MM.1S (cell line): ENCODE measurements at regions not wholly inside any gene's neighbourhood (a gene's known extent, or its start where the extent isn't known, plus 50 kb on each side); places are given as distances from the start of the nearest gene placed in this dataset.

ENCODE experiments used
- DNase-seq: peaks from one replicate; pipeline ENCODE4 v3.0.0-alpha.2; 2015
- H2AFZ ChIP-seq: fragments of 300-600 bp; sonication (generic); 2 replicates; pipeline ENCODE4 v1.6.0; 2016; ENCODE audit warnings: antibody characterized with exemption, low read length
- H3F3A ChIP-seq: fragments of 300-600 bp; sonication (generic); 2 replicates; pipeline ENCODE4 v1.6.1; 2016; ENCODE audit warnings: mild to moderate bottlenecking, antibody characterized with exemption, low read length, moderate library complexity, mixed read lengths; ENCODE audit not compliant: insufficient read depth
- H3K27ac ChIP-seq: fragments of 300-600 bp; sonication (generic); 2 replicates; pipeline ENCODE4 v1.5.1; 2016; ENCODE audit warnings: mild to moderate bottlenecking, low read length
- H3K27me3 ChIP-seq: fragments of 300-600 bp; sonication (generic); replicated peaks from 2 replicates; pipeline ENCODE4 v1.6.0; 2016; ENCODE audit warnings: low read length; ENCODE audit not compliant: insufficient read depth
- H3K36me3 ChIP-seq: fragments of 300-600 bp; sonication (generic); replicated peaks from 2 replicates; pipeline ENCODE4 v1.6.1; 2016; ENCODE audit warnings: mild to moderate bottlenecking, low read length, mixed read lengths; ENCODE audit not compliant: insufficient read depth
- H3K4me1 ChIP-seq: fragments of 300-600 bp; sonication (generic); 2 replicates; pipeline ENCODE4 v1.6.1; 2016; ENCODE audit warnings: low read length, mixed read lengths
- H3K4me2 ChIP-seq: fragments of 300-600 bp; sonication (generic); 2 replicates; pipeline ENCODE4 v1.6.0; 2016; ENCODE audit warnings: low read depth, low read length
- H3K4me3 ChIP-seq: fragments of 300-600 bp; sonication (generic); 2 replicates; pipeline ENCODE4 v1.5.1; 2016; ENCODE audit warnings: low read length, mixed read lengths
- H3K79me2 ChIP-seq: fragments of 300-600 bp; sonication (generic); 2 replicates; pipeline ENCODE4 v1.6.1; 2016; ENCODE audit warnings: mixed run types, low read length, mixed read lengths
- H3K9ac ChIP-seq: fragments of 300-600 bp; sonication (generic); 2 replicates; pipeline ENCODE4 v1.6.1; 2016; ENCODE audit warnings: low read length, mixed read lengths
- H3K9me2 ChIP-seq: fragments of 300-600 bp; sonication (generic); replicated peaks from 2 replicates; pipeline ENCODE4 v1.6.1; 2016; ENCODE audit warnings: mild to moderate bottlenecking, low read length, mixed read lengths; ENCODE audit not compliant: insufficient read depth
- H3K9me3 ChIP-seq: fragments of 300-600 bp; sonication (generic); replicated peaks from 2 replicates; pipeline ENCODE4 v1.6.1; 2016; ENCODE audit warnings: mild to moderate bottlenecking, low read length, mixed read lengths; ENCODE audit not compliant: insufficient read depth
- H4K20me1 ChIP-seq: fragments of 300-600 bp; sonication (generic); 2 replicates; pipeline ENCODE4 v1.6.1; 2016; ENCODE audit warnings: mild to moderate bottlenecking, low read length, moderate library complexity, mixed read lengths; ENCODE audit not compliant: insufficient read depth
- CTCF ChIP-seq: fragments of 300-600 bp; sonication (generic); IDR thresholded peaks from 2 replicates; pipeline ENCODE4 v1.5.1; 2016; ENCODE audit warnings: antibody characterized with exemption, low read length, mixed read lengths
- EZH2 ChIP-seq: fragments of 300-600 bp; sonication (generic); optimal IDR thresholded peaks from 2 replicates; pipeline ENCODE3; 2017; ENCODE audit warnings: low read depth, mild to moderate bottlenecking, antibody characterized with exemption, low read length, mixed read lengths
- EZH2phosphoT487 ChIP-seq: fragments of 300-600 bp; sonication (generic); IDR thresholded peaks from 2 replicates; pipeline ENCODE4 v1.6.1; 2018; ENCODE audit warnings: antibody characterized with exemption, low read length

- Histone ChIP-seq H3K36me3 (no peaks in the 10 kb centered on the region), H3K9me2 (no peaks in the 10 kb centered on the region), H3K79me2 (no peaks in the 10 kb centered on the region), H3K4me2 (no peak overlapping the region), H3K4me3 (no peak overlapping the region), H3K4me1 (no peaks in the 10 kb centered on the region), H3K27me3 (no peaks in the 10 kb centered on the region), H2AFZ (no peak overlapping the region), H3F3A (no peaks in the 10 kb centered on the region), H3K27ac (no peak overlapping the region), H4K20me1 (no peaks in the 10 kb centered on the region), H3K9ac (no peak overlapping the region), H3K9me3 (no peaks in the 10 kb centered on the region)
- TF ChIP-seq EZH2phosphoT487 (no peak), EZH2 (no peak), CTCF (no peak)
- DNase-seq = no peak
Measured at GRCh38 chr5:93311881-93312280, 269.1 kb downstream of the NR2F1-AS1 start.

- Histone ChIP-seq H3K79me2 (no peaks in the 10 kb centered on the region), H3K4me1 (no peaks in the 10 kb centered on the region), H3F3A (no peaks in the 10 kb centered on the region), H3K27me3 (no peaks in the 10 kb centered on the region), H3K4me2 (no peak overlapping the region), H3K4me3 (no peak overlapping the region), H3K9me2 (no peaks in the 10 kb centered on the region), H3K9ac (no peak overlapping the region), H3K27ac (no peak overlapping the region), H3K9me3 (no peaks in the 10 kb centered on the region), H4K20me1 (no peaks in the 10 kb centered on the region), H2AFZ (no peak overlapping the region), H3K36me3 (no peaks in the 10 kb centered on the region)
- no peak for TF ChIP-seq EZH2phosphoT487
- TF ChIP-seq CTCF = no peak
- TF ChIP-seq EZH2 = no peak
- no peak for DNase-seq
Measured at GRCh38 chr5:93307557-93307956, 273.5 kb downstream of the NR2F1-AS1 start.

- Histone ChIP-seq H3K27ac (no peak overlapping the region), H3K9me2 (no peaks in the 10 kb centered on the region), H3K4me3 (no peak overlapping the region), H3K9me3 (no peaks in the 10 kb centered on the region), H3K9ac (no peak overlapping the region), H3K27me3 (no peaks in the 10 kb centered on the region), H3K36me3 (no peaks in the 10 kb centered on the region), H3K79me2 (no peaks in the 10 kb centered on the region), H3K4me1 (no peaks in the 10 kb centered on the region), H3F3A (no peaks in the 10 kb centered on the region), H4K20me1 (no peaks in the 10 kb centered on the region), H2AFZ (no peak overlapping the region), H3K4me2 (no peak overlapping the region)
- TF ChIP-seq EZH2phosphoT487 (no peak), EZH2 (no peak), CTCF (no peak)
- DNase-seq = no peak
Measured at GRCh38 chr5:93305984-93306383, 275.0 kb downstream of the NR2F1-AS1 start.
